Right lung (tissue), 2 donors: ENCODE measurements at regions not wholly inside any gene's neighbourhood (a gene's known extent, or its start where the extent isn't known, plus 50 kb on each side); places are given as distances from the start of the nearest gene placed in this dataset.
"Not testable (repeated sequence)": the region's sequence is repeated elsewhere in the genome, so short reads cannot be mapped to it uniquely, and the experiment has no call there.

Experiments
- DNase-seq, 2 donors: peaks; one replicate each; pipeline ENCODE4 v3.0.0-alpha.2; 2013

- not testable (repeated sequence) for DNase-seq
Measured at GRCh38 chr16:16618963-16619465, 240.1 kb downstream of the NPIPA7 start.

- DNase-seq = not testable (repeated sequence)
Measured at GRCh38 chr16:16624367-16624766, 245.4 kb downstream of the NPIPA7 start.

GRCh38 chr16:16625140-16625539 lies 246.2 kb downstream of the NPIPA7 start:
- DNase-seq = not testable (repeated sequence)

- not testable (repeated sequence) for DNase-seq
Measured at GRCh38 chr16:16627865-16628264, 248.9 kb downstream of the NPIPA7 start.

GRCh38 chr16:16638231-16638630 lies 259.3 kb downstream of the NPIPA7 start:
- DNase-seq = not testable (repeated sequence)

- not testable (repeated sequence) for DNase-seq
Measured at GRCh38 chr16:16638714-16639113, 259.8 kb downstream of the NPIPA7 start.

- not testable (repeated sequence) for DNase-seq
Measured at GRCh38 chr16:16643828-16644227, 264.9 kb downstream of the NPIPA7 start.

GRCh38 chr16:16648002-16648401 lies 269.1 kb downstream of the NPIPA7 start:
- not testable (repeated sequence) for DNase-seq

- DNase-seq = not testable (repeated sequence)
Measured at GRCh38 chr16:16672180-16672812, 293.4 kb downstream of the NPIPA7 start.

- DNase-seq = not testable (repeated sequence)
Measured at GRCh38 chr16:16674820-16675219, 295.9 kb downstream of the NPIPA7 start.

- not testable (repeated sequence) for DNase-seq
Measured at GRCh38 chr16:16721849-16722248, 342.9 kb downstream of the NPIPA7 start.

- not testable (repeated sequence) for DNase-seq
Measured at GRCh38 chr16:16722666-16723065, 343.7 kb downstream of the NPIPA7 start.

GRCh38 chr16:16723819-16724519 lies 345.0 kb downstream of the NPIPA7 start:
- not testable (repeated sequence) for DNase-seq

GRCh38 chr16:16727048-16727447 lies 348.1 kb downstream of the NPIPA7 start:
- DNase-seq = not testable (repeated sequence)

GRCh38 chr16:16742573-16742972 lies 363.6 kb downstream of the NPIPA7 start:
- DNase-seq = not testable (repeated sequence)

GRCh38 chr16:16754992-16755667 lies 376.2 kb downstream of the NPIPA7 start:
- not testable (repeated sequence) for DNase-seq

GRCh38 chr16:16763449-16763848 lies 384.5 kb downstream of the NPIPA7 start:
- no peak for DNase-seq

GRCh38 chr16:16770717-16771116 lies 391.8 kb downstream of the NPIPA7 start:
- not testable (repeated sequence) for DNase-seq

- DNase-seq = no peak
Measured at GRCh38 chr16:16774389-16774788, 395.4 kb downstream of the NPIPA7 start.

- DNase-seq = no peak
Measured at GRCh38 chr16:16778332-16778731, 399.4 kb downstream of the NPIPA7 start.

- no peak for DNase-seq
Measured at GRCh38 chr16:16780588-16780987, 401.6 kb downstream of the NPIPA7 start.

GRCh38 chr16:16782153-16782552 lies 403.2 kb downstream of the NPIPA7 start:
- no peak for DNase-seq
